ENCODE measurements at regions not wholly inside any gene's neighbourhood (a gene's known extent, or its start where the extent isn't known, plus 50 kb on each side); places are given as distances from the start of the nearest gene placed in this dataset.
A peak's percentile ranks its signal among the peaks of the same experiment; 100 is the strongest.

GRCh38 chr7:67566101-67566500 is 569.5 kb downstream of the TYW1 start:
- no peak for DNase-seq (ENCODE audit: low read depth in 1 of 2, low spot score in 1 of 2)
- in situ Hi-C loops (cut with HindIII; ENCODE audit: low pct_unique_long_range_greater_than_20kb, low sequenced_read_pairs): no loop called here
- TF ChIP-seq JUND (IDR thresholded peaks at IDR 0.05; ENCODE audit: low read depth): no peak

DNA sequence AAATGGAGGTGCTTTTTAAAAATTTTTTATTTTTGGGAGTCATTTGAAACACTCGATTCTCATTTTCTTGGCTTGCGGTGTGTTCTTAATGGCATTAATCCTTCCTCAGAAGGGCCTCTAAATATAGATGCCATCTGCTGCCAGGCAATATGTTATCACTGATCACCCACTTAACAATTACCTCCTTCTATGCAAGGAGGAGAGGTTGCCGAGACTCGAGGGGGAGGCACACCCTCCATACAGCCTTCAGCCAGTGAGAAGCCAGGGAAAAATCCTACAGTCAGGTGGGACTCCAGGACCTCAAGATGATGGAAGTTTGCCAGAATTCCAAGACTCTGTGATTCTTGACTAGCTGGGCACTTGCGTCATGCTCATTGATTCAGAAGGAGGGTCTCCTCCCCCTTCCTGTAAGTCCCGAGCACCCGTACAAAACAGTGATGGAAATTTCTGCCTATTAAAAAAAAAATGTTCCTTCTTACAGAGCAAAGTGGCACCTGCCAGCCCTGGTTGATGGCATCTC is 574.5 kb downstream of the TYW1 start:
- no peak for TF ChIP-seq JUND (IDR thresholded peaks at IDR 0.05; ENCODE audit: low read depth)
- in situ Hi-C loops (cut with HindIII; ENCODE audit: low pct_unique_long_range_greater_than_20kb, low sequenced_read_pairs): no loop called here
- DNase-seq (ENCODE audit: low read depth in 1 of 2, low spot score in 1 of 2): no peak

DNA sequence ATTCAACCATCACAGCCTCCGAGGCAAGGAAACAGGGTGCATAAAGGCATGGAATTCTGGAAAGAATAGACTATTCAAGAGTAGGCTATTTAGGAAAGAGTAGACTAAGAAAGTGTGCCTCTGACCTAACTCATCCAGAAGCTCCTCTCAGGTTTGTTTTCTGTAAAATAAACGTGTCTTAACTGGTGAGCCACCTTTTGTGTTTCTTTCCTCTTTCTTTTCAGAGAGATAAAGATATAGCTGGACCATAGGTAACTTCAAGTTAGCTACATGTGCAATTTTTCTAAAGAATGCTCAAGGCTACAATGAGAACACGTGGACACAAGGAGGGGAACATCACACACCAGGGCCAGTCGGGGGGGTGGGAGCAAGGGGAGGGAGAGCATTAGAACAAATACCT is 577.0 kb downstream of the TYW1 start:
- in situ Hi-C loops (cut with HindIII; ENCODE audit: low pct_unique_long_range_greater_than_20kb, low sequenced_read_pairs): no loop called here
- TF ChIP-seq JUND (IDR thresholded peaks at IDR 0.05; ENCODE audit: low read depth): no peak
- DNase-seq (ENCODE audit: low read depth in 1 of 2, low spot score in 1 of 2): no peak

DNA sequence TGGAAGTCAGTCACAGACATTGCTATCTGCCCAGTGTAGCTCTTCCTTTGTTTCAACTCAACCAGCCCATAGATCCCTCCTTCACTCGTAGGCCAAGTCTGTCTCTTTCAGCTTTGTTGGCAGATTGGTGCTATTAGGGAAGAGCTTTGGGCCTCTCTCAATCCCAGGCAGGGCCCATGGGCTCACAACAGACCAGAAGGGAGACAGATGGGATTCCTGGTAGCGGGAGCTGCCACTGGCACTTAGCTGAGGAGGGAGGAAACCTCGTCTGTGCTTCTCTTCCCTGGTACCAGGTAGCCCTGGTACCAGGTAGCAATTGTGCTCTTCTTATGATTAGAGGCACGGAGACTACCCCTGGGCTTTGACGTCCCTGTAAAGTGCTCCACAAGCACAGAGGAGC is 592.0 kb downstream of the TYW1 start:
- in situ Hi-C loops (cut with HindIII; ENCODE audit: low pct_unique_long_range_greater_than_20kb, low sequenced_read_pairs): no loop called here
- DNase-seq (ENCODE audit: low read depth in 1 of 2, low spot score in 1 of 2): no peak
- TF ChIP-seq JUND (IDR thresholded peaks at IDR 0.05; ENCODE audit: low read depth): no peak

- in situ Hi-C loops (cut with HindIII; ENCODE audit: low pct_unique_long_range_greater_than_20kb, low sequenced_read_pairs): no loop called here
- no peak for TF ChIP-seq JUND (IDR thresholded peaks at IDR 0.05; ENCODE audit: low read depth)
- no peak for DNase-seq (ENCODE audit: low read depth in 1 of 2, low spot score in 1 of 2)
These were observed 592.5 kb downstream of the TYW1 start for GRCh38 chr7:67589183-67589582.

- no peak for TF ChIP-seq JUND (IDR thresholded peaks at IDR 0.05; ENCODE audit: low read depth)
- in situ Hi-C loops (cut with HindIII; ENCODE audit: low pct_unique_long_range_greater_than_20kb, low sequenced_read_pairs): no loop called here
- DNase-seq (ENCODE audit: low read depth in 1 of 2, low spot score in 1 of 2): no peak
These were observed 594.0 kb downstream of the TYW1 start for GRCh38 chr7:67590649-67591048.

DNA sequence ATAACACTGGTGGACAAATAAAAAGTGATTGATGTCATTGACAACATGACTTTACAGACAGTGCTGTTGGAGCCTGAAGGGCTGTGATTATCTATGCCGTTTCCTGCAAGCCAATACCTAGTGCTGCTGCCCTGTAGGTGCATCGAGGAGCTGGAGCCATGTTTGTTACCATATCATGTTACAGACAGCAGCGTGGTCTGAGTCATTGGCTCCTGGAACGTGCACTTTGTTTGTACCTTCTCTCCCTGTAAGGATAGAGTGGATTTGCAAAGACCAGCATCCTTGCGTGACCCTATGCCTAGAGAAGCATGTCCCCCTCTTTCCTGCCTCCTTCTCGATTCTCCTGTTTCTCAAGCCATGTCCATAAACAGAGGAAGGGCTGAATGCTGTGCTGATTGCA is 597.2 kb downstream of the TYW1 start:
- peak in 1 of 2 experiments; percentile 31 for DNase-seq (ENCODE audit: low read depth in 1 of 2, low spot score in 1 of 2)
- no peak for TF ChIP-seq JUND (IDR thresholded peaks at IDR 0.05; ENCODE audit: low read depth)
- in situ Hi-C loops (cut with HindIII; ENCODE audit: low pct_unique_long_range_greater_than_20kb, low sequenced_read_pairs): no loop called here

GRCh38 chr7:67595431-67596180 is 599.0 kb downstream of the TYW1 start:
- peak in 1 of 2 experiments; percentile 22 for DNase-seq (ENCODE audit: low read depth in 1 of 2, low spot score in 1 of 2)
- in situ Hi-C loops (cut with HindIII; ENCODE audit: low pct_unique_long_range_greater_than_20kb, low sequenced_read_pairs): no loop called here
- TF ChIP-seq JUND (IDR thresholded peaks at IDR 0.05; ENCODE audit: low read depth): no peak

- in situ Hi-C loops (cut with HindIII; ENCODE audit: low pct_unique_long_range_greater_than_20kb, low sequenced_read_pairs): no loop called here
- no peak for TF ChIP-seq JUND (IDR thresholded peaks at IDR 0.05; ENCODE audit: low read depth)
- DNase-seq (ENCODE audit: low read depth in 1 of 2, low spot score in 1 of 2): no peak
These were observed 600.5 kb downstream of the TYW1 start for GRCh38 chr7:67597161-67597560.

DNA sequence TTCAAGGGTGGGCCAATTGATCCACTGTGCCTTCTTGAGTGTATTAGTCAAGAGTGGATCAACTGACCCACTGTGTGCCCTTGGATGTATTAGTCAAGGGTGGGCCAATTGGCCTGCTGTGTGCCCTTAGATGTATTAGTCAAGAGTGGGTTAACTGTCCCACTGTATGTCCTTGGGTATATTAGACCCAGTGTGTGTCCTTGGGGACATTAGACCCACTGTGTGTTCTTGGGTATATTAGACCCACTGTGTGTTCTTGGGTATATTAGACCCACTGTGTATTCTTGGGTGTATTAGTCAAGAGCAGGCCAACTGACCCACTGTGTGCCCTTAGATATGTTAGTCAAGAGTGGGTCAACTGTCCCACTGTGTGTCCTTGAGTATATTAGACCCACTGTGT is 601.8 kb downstream of the TYW1 start:
- DNase-seq (ENCODE audit: low read depth in 1 of 2, low spot score in 1 of 2): no peak
- in situ Hi-C loops (cut with HindIII; ENCODE audit: low pct_unique_long_range_greater_than_20kb, low sequenced_read_pairs): no loop called here
- no peak for TF ChIP-seq JUND (IDR thresholded peaks at IDR 0.05; ENCODE audit: low read depth)

DNA sequence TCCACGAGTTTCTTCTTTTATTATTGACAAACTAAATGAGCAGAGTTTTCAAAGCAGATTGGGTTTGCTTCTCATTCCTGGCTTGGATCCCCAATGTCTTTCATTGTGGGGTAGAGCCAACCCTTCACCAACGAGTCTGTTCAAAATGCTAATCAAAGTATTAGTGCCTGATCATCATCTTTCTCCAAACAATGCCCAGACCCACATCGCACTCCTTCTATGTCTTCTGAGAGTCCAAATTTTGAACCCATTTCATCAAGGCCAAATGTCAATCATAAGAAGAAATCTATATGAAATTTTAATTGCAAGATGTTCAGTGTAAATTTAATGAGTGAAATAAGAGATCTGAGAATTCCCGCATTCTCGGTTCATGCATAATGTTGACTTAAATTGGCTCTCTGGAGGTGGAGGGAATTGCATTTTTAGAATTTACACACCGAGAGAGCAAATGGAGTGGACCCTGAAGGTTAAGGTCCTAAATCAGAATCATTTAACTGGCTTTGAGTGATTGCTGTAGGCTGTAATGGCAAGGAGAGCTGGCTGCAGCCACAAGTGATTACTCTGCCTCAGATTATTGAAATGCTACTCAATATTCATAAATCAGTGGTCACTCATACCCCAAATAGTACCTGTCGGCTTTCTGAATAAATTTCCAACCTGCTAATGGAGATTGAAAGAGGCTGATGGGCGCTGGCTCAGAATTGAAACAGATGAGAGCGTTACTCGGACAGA is 602.9 kb downstream of the TYW1 start:
- DNase-seq (ENCODE audit: low read depth in 1 of 2, low spot score in 1 of 2): no peak
- TF ChIP-seq JUND (IDR thresholded peaks at IDR 0.05; ENCODE audit: low read depth): no peak
- in situ Hi-C loops (cut with HindIII; ENCODE audit: low pct_unique_long_range_greater_than_20kb, low sequenced_read_pairs): no loop called here

DNA sequence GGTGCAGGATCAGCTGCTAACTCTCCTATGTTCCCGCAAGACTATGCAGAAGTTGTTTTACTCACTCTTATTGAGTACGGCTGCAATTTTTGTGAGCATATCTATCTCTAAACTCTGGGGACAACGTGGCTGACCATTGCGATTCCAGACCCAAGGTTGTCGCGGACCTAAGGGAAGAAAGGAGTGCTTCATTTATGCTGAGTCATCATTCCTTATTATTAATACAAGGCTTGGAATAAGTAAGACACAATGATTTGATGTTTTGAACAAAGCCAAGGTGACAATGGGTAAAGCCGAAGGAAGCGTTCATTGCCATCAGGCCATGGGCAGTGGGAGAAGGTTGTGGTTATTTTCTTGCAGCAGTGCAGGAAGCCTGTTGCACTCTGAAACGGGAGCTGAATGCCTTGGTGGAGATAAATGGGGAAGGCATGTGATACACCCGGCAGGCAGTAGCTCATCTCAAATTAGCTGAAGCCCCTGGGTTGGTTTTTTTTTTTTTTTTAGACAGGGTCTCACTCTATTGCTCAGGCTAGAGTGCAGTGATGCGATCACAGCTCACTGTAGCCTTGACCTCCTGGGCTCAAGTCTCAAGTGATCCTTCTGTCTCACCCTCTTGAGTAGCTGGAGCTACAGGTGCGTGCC is 605.7 kb downstream of the TYW1 start:
- DNase-seq (ENCODE audit: low read depth in 1 of 2, low spot score in 1 of 2): no peak
- no peak for TF ChIP-seq JUND (IDR thresholded peaks at IDR 0.05; ENCODE audit: low read depth)
- in situ Hi-C loops (cut with HindIII; ENCODE audit: low pct_unique_long_range_greater_than_20kb, low sequenced_read_pairs): no loop called here
